Skeletal muscle satellite cell (primary cell): ENCODE measurements at regions not wholly inside any gene's neighbourhood (a gene's known extent, or its start where the extent isn't known, plus 50 kb on each side); places are given as distances from the start of the nearest gene placed in this dataset.
"Not testable (repeated sequence)": the region's sequence is repeated elsewhere in the genome, so short reads cannot be mapped to it uniquely, and the experiment has no call there.

Source experiments
- H3K27me3 ChIP-seq: 2 replicates; pipeline ENCODE4 v1.7.0; 2013; ENCODE audit warnings: low read length; ENCODE audit not compliant: control insufficient read depth, insufficient read depth
- H3K36me3 ChIP-seq: 2 replicates; pipeline ENCODE4 v1.7.0; 2013; ENCODE audit warnings: mild to moderate bottlenecking, control low read depth, low read length; ENCODE audit not compliant: insufficient read depth
- H3K4me1 ChIP-seq: 2 replicates; pipeline ENCODE4 v1.7.0; 2013; ENCODE audit warnings: low read length; ENCODE audit not compliant: control insufficient read depth, insufficient read depth
- H3K4me2 ChIP-seq: 2 replicates; pipeline ENCODE4 v1.7.0; 2013; ENCODE audit warnings: mild to moderate bottlenecking, low read length
- H3K4me3 ChIP-seq: 2 replicates; pipeline ENCODE4 v1.7.0; 2013; ENCODE audit warnings: low read length
- H3K9ac ChIP-seq: 2 replicates; pipeline ENCODE4 v1.7.0; 2013; ENCODE audit warnings: mild to moderate bottlenecking, low read depth, low read length, moderate library complexity
- H3K9me3 ChIP-seq: replicated peaks from 2 replicates; pipeline ENCODE4 v1.7.0; 2013; ENCODE audit warnings: mild to moderate bottlenecking, control low read depth, low read length

DNA sequence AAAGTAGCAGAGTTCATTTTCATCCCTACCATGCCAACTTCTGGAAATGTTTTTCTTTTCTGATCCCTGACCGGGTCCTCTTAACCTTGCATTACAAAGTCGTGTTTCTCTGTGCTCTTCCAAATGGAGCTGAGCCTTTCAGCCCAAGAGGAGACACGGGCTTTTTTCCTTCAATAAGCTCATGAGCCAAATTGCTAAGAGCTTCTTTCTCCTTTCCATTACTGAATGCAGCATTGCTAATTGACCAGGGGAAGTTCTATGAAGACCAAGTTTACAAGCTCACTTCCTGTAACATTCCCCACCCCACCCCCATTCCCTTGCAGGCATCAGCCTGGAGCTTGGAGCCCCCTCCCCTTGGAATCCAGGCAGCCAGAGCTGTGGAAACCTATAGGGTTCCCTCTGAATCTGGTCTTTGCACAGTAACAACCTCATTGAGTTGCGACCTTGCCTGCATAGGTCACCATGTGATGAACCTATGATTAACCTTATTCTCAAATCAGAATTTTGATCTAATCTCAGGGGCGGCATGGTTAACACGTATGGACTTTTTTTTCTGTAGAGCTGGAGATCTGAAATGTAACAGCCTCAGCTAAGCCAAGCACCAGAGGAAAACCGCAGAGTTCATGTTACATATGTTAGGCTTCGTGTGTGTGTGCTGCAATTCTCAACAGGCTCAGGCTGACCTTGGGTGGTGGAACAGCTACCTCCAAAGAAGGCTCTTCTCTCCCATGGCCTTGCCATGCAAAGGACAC lies 395.7 kb upstream of the ZNF462 start:
- no peak overlapping the region for H3K9ac ChIP-seq
- H3K4me3 ChIP-seq: no peak overlapping the region
- no peaks in the 10 kb centered on the region for H3K27me3 ChIP-seq
- no peaks in the 10 kb centered on the region for H3K36me3 ChIP-seq
- H3K9me3 ChIP-seq: no peaks in the 10 kb centered on the region
- no peak overlapping the region for H3K4me2 ChIP-seq
- H3K4me1 ChIP-seq: no peaks in the 10 kb centered on the region

DNA sequence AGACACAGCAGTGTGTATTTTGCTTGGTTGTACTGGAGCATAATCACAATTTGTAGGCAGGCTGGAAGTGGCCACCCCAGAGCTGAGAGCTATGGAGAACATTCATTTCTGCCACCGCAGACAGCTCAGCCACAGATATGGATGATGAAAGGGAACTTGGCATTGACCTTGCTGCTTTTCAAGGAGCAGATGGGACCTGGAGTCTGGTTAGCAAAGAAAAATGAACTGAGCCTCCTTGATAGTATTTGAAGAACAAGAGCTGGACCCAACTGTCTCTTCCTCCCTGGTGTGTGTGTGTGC lies 395.2 kb upstream of the ZNF462 start:
- Histone ChIP-seq H3K4me2 (no peak overlapping the region), H3K36me3 (no peaks in the 10 kb centered on the region), H3K9ac (no peak overlapping the region), H3K27me3 (no peaks in the 10 kb centered on the region), H3K9me3 (no peaks in the 10 kb centered on the region), H3K4me3 (no peak overlapping the region), H3K4me1 (no peaks in the 10 kb centered on the region)

DNA sequence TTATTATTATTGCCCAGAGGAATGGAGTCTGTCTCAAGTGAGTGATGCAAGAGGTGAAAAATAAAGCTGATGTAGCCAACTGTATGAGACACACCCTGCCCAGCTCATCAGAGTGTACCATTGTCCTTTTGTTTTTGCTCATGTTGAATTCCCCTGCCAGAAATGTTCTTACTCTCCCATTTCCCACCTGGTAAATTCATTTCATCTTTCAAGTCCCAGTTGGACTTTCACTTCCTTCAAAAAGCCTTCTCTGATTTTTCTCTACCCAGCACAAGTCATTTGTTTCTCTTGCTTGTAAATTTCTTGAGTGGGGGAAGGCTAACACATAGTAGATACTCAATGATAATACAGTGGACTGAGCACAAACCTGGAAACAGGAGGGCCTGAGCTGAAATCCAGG lies 394.5 kb upstream of the ZNF462 start:
- H3K27me3 ChIP-seq: no peaks in the 10 kb centered on the region
- no peaks in the 10 kb centered on the region for H3K36me3 ChIP-seq
- H3K4me1 ChIP-seq: no peaks in the 10 kb centered on the region
- no peak overlapping the region for H3K4me2 ChIP-seq
- H3K9me3 ChIP-seq: no peaks in the 10 kb centered on the region
- H3K4me3 ChIP-seq: no peak overlapping the region
- no peak overlapping the region for H3K9ac ChIP-seq

GRCh38 chr9:106478312-106478711 lies 384.7 kb upstream of the ZNF462 start:
- no peak overlapping the region for H3K4me3 ChIP-seq
- no peaks in the 10 kb centered on the region for H3K9me3 ChIP-seq
- H3K4me2 ChIP-seq: no peak overlapping the region
- no peaks in the 10 kb centered on the region for H3K4me1 ChIP-seq
- H3K9ac ChIP-seq: no peak overlapping the region
- H3K36me3 ChIP-seq: no peaks in the 10 kb centered on the region
- no peaks in the 10 kb centered on the region for H3K27me3 ChIP-seq

DNA sequence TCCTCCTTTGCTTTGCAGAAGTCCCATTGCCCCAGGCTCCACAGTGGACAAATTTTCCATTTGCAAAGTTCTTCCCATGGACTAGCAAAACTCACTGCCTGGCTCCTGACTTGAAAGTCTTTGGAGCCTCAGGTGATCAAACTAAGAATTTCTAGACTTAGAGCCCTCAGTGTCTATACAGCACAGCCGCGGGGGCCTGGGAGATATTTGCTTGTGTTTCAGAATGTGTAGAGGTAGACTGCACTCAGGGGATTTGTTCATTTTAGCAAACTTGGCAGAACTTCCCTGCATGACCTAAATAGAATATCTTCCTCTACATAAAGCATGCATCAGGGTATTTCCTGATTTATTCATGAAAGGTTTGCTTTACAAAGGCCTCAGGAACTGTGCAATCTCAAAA lies 384.2 kb upstream of the ZNF462 start:
- no peaks in the 10 kb centered on the region for H3K27me3 ChIP-seq

DNA sequence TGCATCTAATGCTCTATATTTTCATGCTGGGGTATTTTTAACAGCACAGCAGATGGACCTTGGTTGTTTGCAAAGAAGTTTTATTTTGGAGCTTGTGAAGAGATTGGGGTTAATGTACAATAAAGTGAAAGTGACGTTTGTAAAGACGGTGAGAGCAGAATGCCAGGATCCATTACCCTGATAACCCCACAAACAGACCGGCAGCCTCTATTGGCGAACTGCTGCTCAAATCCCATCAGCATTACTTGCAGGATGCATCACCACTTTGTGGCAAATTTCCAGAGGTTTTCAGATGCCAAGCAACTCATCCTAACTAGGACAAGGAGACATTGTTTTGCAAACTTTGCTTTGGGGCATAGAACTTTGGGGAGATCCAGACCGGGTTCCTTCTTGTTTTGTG lies 383.3 kb upstream of the ZNF462 start:
- H3K9ac ChIP-seq: no peak overlapping the region
- no peaks in the 10 kb centered on the region for H3K27me3 ChIP-seq
- H3K4me1 ChIP-seq: no peaks in the 10 kb centered on the region
- no peak overlapping the region for H3K4me2 ChIP-seq
- no peaks in the 10 kb centered on the region for H3K36me3 ChIP-seq
- no peak overlapping the region for H3K4me3 ChIP-seq
- H3K9me3 ChIP-seq: no peaks in the 10 kb centered on the region

More for the DNA sequence above, 384.2 kb upstream of the ZNF462 start:
- no peak overlapping the region for H3K9ac ChIP-seq
- H3K9me3 ChIP-seq: no peaks in the 10 kb centered on the region
- H3K4me1 ChIP-seq: no peaks in the 10 kb centered on the region
- H3K36me3 ChIP-seq: no peaks in the 10 kb centered on the region
- no peak overlapping the region for H3K4me2 ChIP-seq
- no peak overlapping the region for H3K4me3 ChIP-seq

GRCh38 chr9:106481013-106481609 lies 381.9 kb upstream of the ZNF462 start:
- Histone ChIP-seq H3K4me2 (no peak overlapping the region), H3K4me1 (no peaks in the 10 kb centered on the region), H3K27me3 (no peaks in the 10 kb centered on the region), H3K36me3 (no peaks in the 10 kb centered on the region), H3K9me3 (no peaks in the 10 kb centered on the region), H3K9ac (no peak overlapping the region), H3K4me3 (no peak overlapping the region)

- no peaks in the 10 kb centered on the region for H3K4me1 ChIP-seq
- H3K4me2 ChIP-seq: no peak overlapping the region
- H3K9ac ChIP-seq: no peak overlapping the region
- H3K4me3 ChIP-seq: no peak overlapping the region
- no peaks in the 10 kb centered on the region for H3K36me3 ChIP-seq
- H3K9me3 ChIP-seq: no peaks in the 10 kb centered on the region
- H3K27me3 ChIP-seq: no peaks in the 10 kb centered on the region
These were observed 380.2 kb upstream of the ZNF462 start for GRCh38 chr9:106482733-106483132.

- Histone ChIP-seq H3K27me3 (no peaks in the 10 kb centered on the region), H3K9ac (no peak overlapping the region), H3K4me2 (no peak overlapping the region), H3K4me1 (no peaks in the 10 kb centered on the region), H3K36me3 (no peaks in the 10 kb centered on the region), H3K4me3 (no peak overlapping the region), H3K9me3 (no peaks in the 10 kb centered on the region)
These were observed 376.3 kb upstream of the ZNF462 start for GRCh38 chr9:106486685-106487084.

- Histone ChIP-seq H3K27me3 (no peaks in the 10 kb centered on the region), H3K4me2 (no peak overlapping the region), H3K36me3 (no peaks in the 10 kb centered on the region), H3K9ac (no peak overlapping the region), H3K9me3 (no peaks in the 10 kb centered on the region), H3K4me3 (no peak overlapping the region), H3K4me1 (no peaks in the 10 kb centered on the region)
These were observed 375.7 kb upstream of the ZNF462 start for GRCh38 chr9:106487266-106487665.

DNA sequence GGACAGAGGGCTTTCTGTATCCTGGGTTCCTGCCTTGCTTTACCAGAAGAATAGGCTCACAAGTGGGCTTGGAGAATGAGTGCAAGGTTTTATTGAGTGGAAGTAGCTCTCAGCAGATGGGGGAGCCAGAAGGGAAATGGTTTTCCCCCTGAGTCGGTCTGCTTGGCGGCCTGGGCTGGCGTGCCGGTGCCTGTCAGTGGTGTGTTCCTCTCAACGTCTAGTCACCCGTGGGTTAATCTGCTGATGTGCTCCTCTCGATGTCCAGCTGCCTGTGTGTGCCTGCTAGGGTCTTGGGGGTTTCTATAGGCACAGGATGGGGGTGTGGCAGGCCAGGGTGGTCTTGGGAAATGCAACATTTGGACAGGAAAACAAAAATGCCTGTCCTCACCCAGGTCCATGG lies 370.8 kb upstream of the ZNF462 start:
- H3K27me3 ChIP-seq, H3K4me1 ChIP-seq, H3K36me3 ChIP-seq, H3K9me3 ChIP-seq, H3K4me3 ChIP-seq, H3K9ac ChIP-seq, H3K4me2 ChIP-seq: not testable (repeated sequence)

GRCh38 chr9:106500171-106500570 lies 362.8 kb upstream of the ZNF462 start:
- Histone ChIP-seq H3K9ac (no peak overlapping the region), H3K4me2 (no peak overlapping the region), H3K4me3 (no peak overlapping the region), H3K27me3 (no peaks in the 10 kb centered on the region), H3K9me3 (no peaks in the 10 kb centered on the region), H3K4me1 (no peaks in the 10 kb centered on the region), H3K36me3 (no peaks in the 10 kb centered on the region)
